ENCODE measurements at regions not wholly inside any gene's neighbourhood (a gene's known extent, or its start where the extent isn't known, plus 50 kb on each side); places are given as distances from the start of the nearest gene placed in this dataset.

DNA sequence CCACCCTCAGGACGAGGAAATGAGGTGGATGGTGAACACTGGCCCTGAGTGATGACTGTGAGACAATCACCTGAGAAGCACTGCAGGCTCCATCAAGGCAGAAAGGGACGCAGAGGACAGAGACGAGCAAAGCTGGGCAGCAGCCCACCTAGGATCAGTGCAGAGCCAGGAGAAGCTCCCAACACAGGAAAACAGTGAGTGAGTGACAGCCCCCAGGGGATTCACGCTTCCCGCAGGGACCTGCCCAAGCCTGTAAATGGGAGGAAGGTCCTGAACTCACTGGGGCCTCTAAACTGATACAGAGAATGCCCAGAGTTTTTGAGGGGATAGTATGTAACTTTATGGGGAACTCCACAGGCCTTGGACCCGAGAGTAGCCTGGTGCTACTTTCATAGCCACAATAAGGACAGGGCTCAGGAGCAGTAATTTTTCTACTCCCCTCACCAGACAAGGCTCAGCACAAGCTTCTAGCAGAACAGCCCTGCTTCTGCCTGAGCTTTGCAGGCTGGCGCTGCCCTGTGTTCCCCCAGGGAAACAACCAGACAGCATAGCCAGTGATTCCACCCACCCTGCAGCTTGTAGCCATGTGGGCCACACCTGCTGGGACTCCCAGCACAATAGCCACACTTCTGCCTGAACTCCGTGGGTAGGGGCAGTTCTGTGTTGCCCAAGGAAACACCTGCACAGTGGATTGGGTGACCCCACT, 708.4 kb downstream of the POM121L12 start:
- TF ChIP-seq, protein P1, sequence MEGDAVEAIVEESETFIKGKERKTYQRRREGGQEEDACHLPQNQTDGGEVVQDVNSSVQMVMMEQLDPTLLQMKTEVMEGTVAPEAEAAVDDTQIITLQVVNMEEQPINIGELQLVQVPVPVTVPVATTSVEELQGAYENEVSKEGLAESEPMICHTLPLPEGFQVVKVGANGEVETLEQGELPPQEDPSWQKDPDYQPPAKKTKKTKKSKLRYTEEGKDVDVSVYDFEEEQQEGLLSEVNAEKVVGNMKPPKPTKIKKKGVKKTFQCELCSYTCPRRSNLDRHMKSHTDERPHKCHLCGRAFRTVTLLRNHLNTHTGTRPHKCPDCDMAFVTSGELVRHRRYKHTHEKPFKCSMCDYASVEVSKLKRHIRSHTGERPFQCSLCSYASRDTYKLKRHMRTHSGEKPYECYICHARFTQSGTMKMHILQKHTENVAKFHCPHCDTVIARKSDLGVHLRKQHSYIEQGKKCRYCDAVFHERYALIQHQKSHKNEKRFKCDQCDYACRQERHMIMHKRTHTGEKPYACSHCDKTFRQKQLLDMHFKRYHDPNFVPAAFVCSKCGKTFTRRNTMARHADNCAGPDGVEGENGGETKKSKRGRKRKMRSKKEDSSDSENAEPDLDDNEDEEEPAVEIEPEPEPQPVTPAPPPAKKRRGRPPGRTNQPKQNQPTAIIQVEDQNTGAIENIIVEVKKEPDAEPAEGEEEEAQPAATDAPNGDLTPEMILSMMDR (IDR thresholded peaks at IDR 0.05; ENCODE audit: insufficient read depth, low read depth, low read length) = no peak
- H3K4me3 ChIP-seq (ENCODE audit: low read depth, low read length) = no peak overlapping the region
- DNase-seq (ENCODE audit: low read depth) = no peak

DNA sequence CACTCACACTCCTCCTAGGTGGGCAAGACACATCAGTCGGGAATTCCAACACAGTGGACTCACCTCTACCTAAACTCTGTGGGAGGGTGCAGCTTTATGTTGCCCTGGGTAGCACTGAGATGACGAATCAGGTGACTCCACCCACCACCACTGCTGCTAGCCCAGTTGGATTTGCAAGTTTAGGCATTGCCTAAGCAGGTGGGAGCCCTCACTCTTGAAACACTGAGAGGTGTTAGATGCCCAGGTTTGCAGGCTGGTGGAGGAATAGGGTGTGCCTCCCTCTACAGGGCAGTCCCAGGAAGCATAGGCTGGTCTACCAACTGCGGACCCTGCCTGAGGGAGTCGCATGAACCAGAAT, 708.9 kb downstream of the POM121L12 start:
- TF ChIP-seq, protein P1 (IDR thresholded peaks at IDR 0.05; ENCODE audit: insufficient read depth, low read depth, low read length) = no peak
- no peak for DNase-seq (ENCODE audit: low read depth)
- H3K4me3 ChIP-seq (ENCODE audit: low read depth, low read length) = no peak overlapping the region

GRCh38 chr7:53756946-53757345, 721.5 kb downstream of the POM121L12 start:
- TF ChIP-seq, protein P1 (IDR thresholded peaks at IDR 0.05; ENCODE audit: insufficient read depth, low read depth, low read length) = no peak
- no peak for DNase-seq (ENCODE audit: low read depth)
- H3K4me3 ChIP-seq (ENCODE audit: low read depth, low read length) = no peak overlapping the region

- no peak overlapping the region for H3K4me3 ChIP-seq (ENCODE audit: low read depth, low read length)
- TF ChIP-seq, protein P1 (IDR thresholded peaks at IDR 0.05; ENCODE audit: insufficient read depth, low read depth, low read length) = no peak
- peak; percentile 1 for DNase-seq (ENCODE audit: low read depth)
Measured at GRCh38 chr7:53768186-53768585, 732.8 kb downstream of the POM121L12 start.

DNA sequence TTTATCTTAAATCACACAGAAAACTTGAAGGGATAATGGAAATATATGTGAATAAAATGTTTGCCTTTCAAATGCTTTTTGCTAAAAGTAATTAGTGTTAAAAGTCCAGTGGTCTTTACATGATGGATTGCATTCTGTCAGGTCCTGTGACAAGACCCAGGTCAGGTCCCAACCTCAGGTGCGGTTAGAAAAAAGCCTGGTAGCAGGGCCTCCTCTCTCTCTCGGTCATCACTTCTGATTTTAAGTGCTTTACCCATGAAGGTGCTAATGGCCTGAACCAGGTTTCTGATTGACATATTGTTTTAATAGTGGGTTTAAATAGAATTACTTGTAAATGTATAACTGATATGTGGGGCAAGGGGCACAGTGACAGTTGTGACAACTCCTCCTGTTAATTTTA, 736.3 kb downstream of the POM121L12 start:
- H3K4me3 ChIP-seq (ENCODE audit: low read depth, low read length) = no peak overlapping the region
- DNase-seq (ENCODE audit: low read depth) = no peak
- TF ChIP-seq, protein P1 (IDR thresholded peaks at IDR 0.05; ENCODE audit: insufficient read depth, low read depth, low read length) = no peak

DNA sequence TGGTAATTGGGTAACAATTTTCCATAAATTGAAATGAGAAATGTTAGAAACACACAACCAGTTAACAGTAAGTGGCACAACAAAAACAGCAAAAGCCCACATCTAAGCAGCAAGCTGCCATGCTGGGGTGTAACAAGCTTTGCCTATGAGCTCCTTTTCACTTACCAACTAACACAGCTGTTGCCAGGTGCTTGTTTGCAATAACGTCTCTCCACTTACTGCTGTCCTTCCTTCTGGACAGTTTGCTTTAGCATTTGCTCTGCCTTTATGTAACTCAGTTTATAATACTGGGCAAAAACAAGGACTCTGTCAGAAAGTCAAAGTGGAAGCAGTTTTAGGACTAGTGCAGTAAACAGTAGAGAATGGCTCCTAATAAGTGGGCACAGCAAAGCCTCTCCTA, 740.9 kb downstream of the POM121L12 start:
- H3K4me3 ChIP-seq (ENCODE audit: low read depth, low read length) = no peak overlapping the region
- TF ChIP-seq, protein P1 (IDR thresholded peaks at IDR 0.05; ENCODE audit: insufficient read depth, low read depth, low read length) = no peak
- DNase-seq (ENCODE audit: low read depth) = no peak

GRCh38 chr7:53789741-53790140, 752.4 kb upstream of the VSTM2A start:
- no peak for DNase-seq (ENCODE audit: low read depth)
- TF ChIP-seq, protein P1 (IDR thresholded peaks at IDR 0.05; ENCODE audit: insufficient read depth, low read depth, low read length) = no peak
- H3K4me3 ChIP-seq (ENCODE audit: low read depth, low read length) = no peak overlapping the region
